GM20000 (cell line): ENCODE measurements at regions not wholly inside any gene's neighbourhood (a gene's known extent, or its start where the extent isn't known, plus 50 kb on each side); places are given as distances from the start of the nearest gene placed in this dataset.
"Not testable (repeated sequence)": the region's sequence is repeated elsewhere in the genome, so short reads cannot be mapped to it uniquely, and the experiment has no call there.

Experiments used
- DNase-seq: peaks from one replicate; pipeline ENCODE4 v3.0.0; 2012; ENCODE audit warnings: low spot score
- TF ChIP-seq, protein P1 (sequence below): IDR thresholded peaks from 2 replicates; pipeline ENCODE4 v1.5.1; 2012; ENCODE audit warnings: mild to moderate bottlenecking, control low read depth; ENCODE audit errors: extremely low read depth, missing control alignments

DNA sequence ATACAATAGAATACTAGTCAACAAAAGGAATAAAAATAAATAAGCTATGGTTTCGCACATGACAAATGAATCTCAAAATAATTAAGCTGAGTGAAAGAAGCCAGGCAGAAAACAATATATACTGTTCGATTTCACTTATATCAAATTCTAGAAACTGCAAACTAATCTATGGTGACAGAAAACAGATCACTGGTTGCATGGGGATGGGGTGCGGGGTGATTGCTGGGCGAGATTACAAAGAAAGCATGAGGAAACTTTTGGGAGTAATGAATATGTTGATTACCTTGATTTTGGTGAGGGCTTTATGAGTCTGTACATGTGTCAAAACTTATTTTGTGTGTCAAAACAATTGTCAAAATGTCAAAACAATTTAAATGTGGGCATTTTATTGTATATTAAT is 135.6 kb downstream of the GPR85 start:
- TF ChIP-seq, protein P1, sequence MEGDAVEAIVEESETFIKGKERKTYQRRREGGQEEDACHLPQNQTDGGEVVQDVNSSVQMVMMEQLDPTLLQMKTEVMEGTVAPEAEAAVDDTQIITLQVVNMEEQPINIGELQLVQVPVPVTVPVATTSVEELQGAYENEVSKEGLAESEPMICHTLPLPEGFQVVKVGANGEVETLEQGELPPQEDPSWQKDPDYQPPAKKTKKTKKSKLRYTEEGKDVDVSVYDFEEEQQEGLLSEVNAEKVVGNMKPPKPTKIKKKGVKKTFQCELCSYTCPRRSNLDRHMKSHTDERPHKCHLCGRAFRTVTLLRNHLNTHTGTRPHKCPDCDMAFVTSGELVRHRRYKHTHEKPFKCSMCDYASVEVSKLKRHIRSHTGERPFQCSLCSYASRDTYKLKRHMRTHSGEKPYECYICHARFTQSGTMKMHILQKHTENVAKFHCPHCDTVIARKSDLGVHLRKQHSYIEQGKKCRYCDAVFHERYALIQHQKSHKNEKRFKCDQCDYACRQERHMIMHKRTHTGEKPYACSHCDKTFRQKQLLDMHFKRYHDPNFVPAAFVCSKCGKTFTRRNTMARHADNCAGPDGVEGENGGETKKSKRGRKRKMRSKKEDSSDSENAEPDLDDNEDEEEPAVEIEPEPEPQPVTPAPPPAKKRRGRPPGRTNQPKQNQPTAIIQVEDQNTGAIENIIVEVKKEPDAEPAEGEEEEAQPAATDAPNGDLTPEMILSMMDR, result no peak
- DNase-seq, result no peak

DNA sequence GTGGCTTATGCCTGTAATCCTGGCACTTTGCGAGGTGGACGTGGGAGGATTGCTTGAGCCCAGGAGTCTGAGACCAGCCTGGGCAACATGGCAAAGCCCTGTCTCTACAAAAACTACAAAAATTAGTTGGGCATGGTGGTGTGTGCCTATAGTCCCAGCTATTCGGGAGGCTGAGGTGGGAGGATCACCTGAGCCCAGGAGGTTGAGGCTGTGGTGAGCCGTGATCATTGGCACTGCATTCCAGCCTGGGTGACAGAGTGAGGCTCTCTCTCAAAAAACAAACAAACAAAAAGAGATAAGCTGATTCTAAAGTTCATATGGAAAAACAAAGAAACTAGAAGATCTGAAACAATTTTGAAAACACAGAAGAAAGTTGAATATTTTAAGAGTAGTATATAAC is 136.9 kb downstream of the GPR85 start:
- not testable (repeated sequence) for DNase-seq

DNA sequence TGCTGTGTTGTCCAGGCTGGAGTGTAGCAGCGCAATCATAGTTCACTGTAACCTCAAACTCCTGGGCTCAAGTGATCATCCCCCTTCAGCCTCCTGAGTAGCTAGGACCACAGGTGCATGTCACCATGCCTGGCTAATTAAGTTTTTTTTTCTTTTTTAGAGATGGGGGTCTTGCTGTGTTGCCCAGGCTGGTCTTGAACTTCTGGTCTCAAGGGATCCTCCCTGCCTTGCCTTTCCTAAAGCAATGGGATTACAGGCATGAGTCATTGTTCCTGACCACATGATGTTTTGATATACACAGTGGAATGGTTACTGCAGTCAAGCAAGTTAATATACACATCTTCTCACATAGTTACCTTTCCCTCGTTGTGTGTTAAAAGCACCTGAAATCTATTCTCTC is 140.3 kb downstream of the GPR85 start:
- TF ChIP-seq, protein P1, result no peak
- no peak for DNase-seq

DNA sequence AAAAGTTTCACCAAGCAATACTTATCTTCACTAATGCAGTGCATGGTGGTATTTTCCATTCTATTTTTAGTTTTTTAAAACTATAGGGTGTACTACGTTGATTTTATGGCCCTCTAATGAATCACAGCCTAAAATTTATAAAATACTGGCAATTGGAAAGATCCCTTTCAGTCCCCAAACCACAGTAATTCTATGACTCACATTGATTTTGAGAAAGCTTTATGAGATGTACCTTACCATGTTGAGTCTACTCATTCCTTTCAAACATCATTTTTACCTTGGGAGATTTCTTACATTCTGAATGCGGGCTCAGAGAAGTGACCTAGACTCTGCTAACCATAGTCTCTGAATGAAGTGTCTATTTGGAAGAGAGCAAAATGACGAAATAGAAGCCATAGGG is 141.6 kb downstream of the GPR85 start:
- TF ChIP-seq, protein P1, result no peak
- no peak for DNase-seq

DNA sequence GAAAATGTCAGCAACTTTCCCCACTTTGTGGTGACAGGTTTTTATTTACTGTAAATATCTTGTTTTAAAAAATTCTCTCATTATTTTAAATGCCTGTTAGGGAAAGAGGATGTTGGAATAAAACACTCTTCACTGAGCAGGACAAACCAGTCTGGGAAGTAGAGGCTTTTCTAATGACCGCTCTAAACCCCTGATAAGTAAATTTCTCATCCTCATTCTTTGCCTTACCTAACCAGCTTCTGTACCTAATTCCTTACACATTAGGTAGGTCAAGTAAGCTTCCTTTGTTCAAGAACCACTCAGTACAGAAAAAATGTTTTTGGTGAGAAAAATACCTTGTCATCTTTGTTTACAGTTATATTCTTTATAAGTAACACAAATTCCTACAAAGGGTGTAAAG is 143.6 kb downstream of the GPR85 start:
- no peak for DNase-seq
- TF ChIP-seq, protein P1, result no peak

DNA sequence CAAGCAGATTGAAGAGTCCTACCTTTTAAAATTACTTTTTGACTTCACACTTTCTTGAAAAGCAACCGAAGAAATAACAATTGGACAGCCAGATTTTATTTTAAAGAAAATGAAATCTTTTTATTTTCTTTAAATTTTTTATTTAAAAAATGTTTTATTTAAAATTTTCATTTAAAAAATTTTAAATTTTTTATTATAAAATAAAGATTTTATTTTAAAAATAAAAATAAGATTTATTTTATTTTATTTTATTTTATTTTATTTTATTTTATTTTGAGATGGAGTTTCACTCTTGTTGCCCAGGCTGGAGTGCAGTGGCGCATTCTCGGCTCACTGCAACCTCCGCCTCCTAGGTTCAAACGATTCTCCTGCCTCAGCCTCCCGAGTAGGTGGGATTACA is 144.5 kb downstream of the GPR85 start:
- DNase-seq, result not testable (repeated sequence)

DNA sequence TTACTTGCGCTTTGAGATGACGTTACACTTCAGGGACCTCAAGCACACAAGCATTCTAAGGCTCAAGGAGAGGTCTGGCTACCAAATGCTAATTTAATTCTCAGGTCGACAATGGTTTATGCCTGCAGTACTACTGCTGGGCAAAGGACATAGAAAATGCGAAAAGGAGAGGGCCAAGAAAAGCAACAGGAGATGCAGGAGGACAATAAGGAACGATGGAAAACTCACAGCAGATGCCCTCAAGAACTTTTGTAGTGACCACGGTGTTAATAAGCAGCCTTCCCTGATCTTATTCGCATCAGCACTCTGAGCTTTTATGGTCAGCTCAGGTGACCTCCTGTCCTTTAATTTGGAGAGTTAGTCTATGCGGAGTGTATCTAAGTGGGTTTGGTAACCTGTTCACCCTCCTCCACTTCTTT is 146.3 kb downstream of the GPR85 start:
- no peak for DNase-seq
- TF ChIP-seq, protein P1, result no peak

DNA sequence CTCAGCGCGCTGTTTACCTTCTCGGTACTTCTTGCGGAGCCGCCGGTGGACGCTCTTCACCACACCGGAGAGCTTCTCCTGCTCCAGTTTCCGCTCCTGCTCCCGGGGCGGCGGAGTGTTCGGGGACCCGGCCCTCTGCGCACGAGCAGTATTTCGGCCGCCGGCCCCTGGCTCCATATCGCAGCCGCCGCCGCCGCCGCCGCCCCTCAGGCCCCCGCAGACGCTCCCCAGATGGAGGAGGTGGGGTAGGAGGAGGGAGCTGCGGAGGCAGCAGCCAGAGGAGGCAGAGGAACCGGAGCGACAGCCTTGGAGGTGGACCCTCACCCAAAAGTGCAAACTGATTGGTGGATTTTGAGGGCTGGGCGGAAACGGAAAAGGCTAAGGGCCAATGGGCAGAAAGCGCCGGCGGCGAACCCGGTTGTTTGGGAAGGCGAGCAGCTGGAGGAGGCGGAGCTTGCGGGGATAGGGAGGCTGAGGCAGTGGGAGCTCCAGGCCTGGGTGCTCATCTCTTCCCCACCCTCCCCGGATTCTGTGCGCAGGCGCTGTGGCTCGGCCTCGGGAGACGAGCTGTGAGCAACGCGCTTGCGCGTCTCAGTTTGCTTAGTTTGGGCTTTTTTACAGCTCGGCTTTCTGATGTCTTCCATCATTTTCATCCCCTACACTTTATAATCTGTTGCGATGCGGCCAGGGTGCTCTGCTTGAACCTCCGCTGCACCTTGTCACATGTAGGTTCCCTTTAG is 146.9 kb downstream of the GPR85 start:
- TF ChIP-seq, protein P1, result no peak
- DNase-seq, result peak; percentile 95
